GM18498 (cell line): ENCODE measurements at regions not wholly inside any gene's neighbourhood (a gene's known extent, or its start where the extent isn't known, plus 50 kb on each side); places are given as distances from the start of the nearest gene placed in this dataset.
"Not testable (repeated sequence)": the region's sequence is repeated elsewhere in the genome, so short reads cannot be mapped to it uniquely, and the experiment has no call there.

Experiments used
- ATAC-seq: cut with Tn5 transposase; IDR thresholded peaks from one replicate; pipeline ENCODE4 v1.9.1; 2021; ENCODE audit warnings: mild to moderate bottlenecking, moderate library complexity; ENCODE audit not compliant: unreplicated experiment

- ATAC-seq, result no peak
Observed at GRCh38 chr1:88490676-88491075, 193.4 kb upstream of the PKN2 start.

GRCh38 chr1:88499671-88500070 is 184.4 kb upstream of the PKN2 start:
- ATAC-seq, result no peak

GRCh38 chr1:88502886-88503285 is 181.2 kb upstream of the PKN2 start:
- no peak for ATAC-seq

- ATAC-seq, result no peak
Observed at GRCh38 chr1:88503646-88504045, 180.4 kb upstream of the PKN2 start.

- no peak for ATAC-seq
Observed at GRCh38 chr1:88504601-88505000, 179.5 kb upstream of the PKN2 start.

- ATAC-seq, result no peak
Observed at GRCh38 chr1:88509379-88509778, 174.7 kb upstream of the PKN2 start.

- ATAC-seq, result no peak
Observed at GRCh38 chr1:88514544-88515060, 169.5 kb upstream of the PKN2 start.

- ATAC-seq, result not testable (repeated sequence)
Observed at GRCh38 chr1:88517499-88517898, 166.6 kb upstream of the PKN2 start.

- no peak for ATAC-seq
Observed at GRCh38 chr1:88519156-88519555, 164.9 kb upstream of the PKN2 start.

- ATAC-seq, result no peak
Observed at GRCh38 chr1:88523854-88524528, 160.1 kb upstream of the PKN2 start.

GRCh38 chr1:88526456-88526855 is 157.6 kb upstream of the PKN2 start:
- ATAC-seq, result no peak

- no peak for ATAC-seq
Observed at GRCh38 chr1:88528792-88529191, 155.3 kb upstream of the PKN2 start.

GRCh38 chr1:88529581-88529980 is 154.5 kb upstream of the PKN2 start:
- ATAC-seq, result no peak

- ATAC-seq, result no peak
Observed at GRCh38 chr1:88530246-88530645, 153.8 kb upstream of the PKN2 start.

- no peak for ATAC-seq
Observed at GRCh38 chr1:88537787-88538186, 146.3 kb upstream of the PKN2 start.

GRCh38 chr1:88538222-88538899 is 145.7 kb upstream of the PKN2 start:
- ATAC-seq, result no peak

- no peak for ATAC-seq
Observed at GRCh38 chr1:88540255-88540654, 143.8 kb upstream of the PKN2 start.

- ATAC-seq, result no peak
Observed at GRCh38 chr1:88541596-88541995, 142.5 kb upstream of the PKN2 start.

- ATAC-seq, result no peak
Observed at GRCh38 chr1:88544195-88544594, 139.9 kb upstream of the PKN2 start.

- no peak for ATAC-seq
Observed at GRCh38 chr1:88549536-88549935, 134.5 kb upstream of the PKN2 start.

- ATAC-seq, result no peak
Observed at GRCh38 chr1:88552226-88552625, 131.8 kb upstream of the PKN2 start.

- no peak for ATAC-seq
Observed at GRCh38 chr1:88557014-88557413, 127.1 kb upstream of the PKN2 start.
